Endodermal cell (in vitro differentiated cells): ENCODE measurements at regions not wholly inside any gene's neighbourhood (a gene's known extent, or its start where the extent isn't known, plus 50 kb on each side); places are given as distances from the start of the nearest gene placed in this dataset.

Source experiments
- DNase-seq: peaks from one replicate; pipeline ENCODE4 v3.0.0-alpha.2; 2017
- H3K27ac ChIP-seq: 2 replicates; pipeline ENCODE4 v1.5.1; 2013; ENCODE audit warnings: mild to moderate bottlenecking, low read depth, low read length, moderate library complexity
- H3K27me3 ChIP-seq: 2 replicates; pipeline ENCODE4 v1.6.1; 2013; ENCODE audit warnings: mild to moderate bottlenecking, low read length, moderate library complexity; ENCODE audit not compliant: insufficient read depth, control insufficient read depth, poor library complexity, severe bottlenecking
- H3K36me3 ChIP-seq: 2 replicates; pipeline ENCODE4 v1.7.0; 2013; ENCODE audit warnings: mild to moderate bottlenecking, low read length, moderate library complexity; ENCODE audit not compliant: control insufficient read depth, insufficient read depth
- H3K4me1 ChIP-seq: one replicate; pipeline ENCODE4 v1.7.0; 2013; ENCODE audit warnings: low read length; ENCODE audit not compliant: control insufficient read depth, insufficient read depth
- H3K4me3 ChIP-seq: 2 replicates; pipeline ENCODE4 v1.5.1; 2013; ENCODE audit warnings: mild to moderate bottlenecking, low read length, moderate library complexity
- H3K9ac ChIP-seq: 2 replicates; pipeline ENCODE4 v1.6.1; 2013; ENCODE audit warnings: mild to moderate bottlenecking, low read length, moderate library complexity; ENCODE audit not compliant: poor library complexity, severe bottlenecking; ENCODE audit errors: extremely low read depth
- H3K9me3 ChIP-seq: 2 replicates; pipeline ENCODE4 v1.6.1; 2013; ENCODE audit warnings: mild to moderate bottlenecking, low read length, moderate library complexity; ENCODE audit not compliant: control insufficient read depth
- H3K27ac Mint-ChIP-seq: 2 replicates; pipeline ENCODE4 v1.8.0; 2020; ENCODE audit warnings: mixed read lengths
- H3K27me3 Mint-ChIP-seq: 2 replicates; pipeline ENCODE4 v1.8.0; 2021; ENCODE audit warnings: mild to moderate bottlenecking, mixed read lengths; ENCODE audit not compliant: insufficient read depth
- H3K36me3 Mint-ChIP-seq: 2 replicates; pipeline ENCODE4 v1.8.0; 2020; ENCODE audit warnings: low read depth, mixed read lengths
- H3K4me1 Mint-ChIP-seq: 2 replicates; pipeline ENCODE4 v1.8.0; 2020; ENCODE audit warnings: mixed read lengths
- H3K4me3 Mint-ChIP-seq: 2 replicates; pipeline ENCODE4 v1.8.0; 2020; ENCODE audit warnings: mild to moderate bottlenecking, moderate library complexity, mixed read lengths
- H3K9me3 Mint-ChIP-seq: 2 replicates; pipeline ENCODE4 v1.8.0; 2020; ENCODE audit warnings: mild to moderate bottlenecking, mixed read lengths
- WGBS, 2 experiments: methylation state at CpG; one replicate each; pipeline versions ENCODE4 v1.1.5 to v1.1.7; 2013; ENCODE audit warnings: missing lambda C conversion rate in 2 of 2, mixed read lengths in 1 of 2; ENCODE audit not compliant: insufficient coverage in 1 of 2, insufficient read length in 1 of 2; 5-methylcytosine and 5-hydroxymethylcytosine counted together
- TF ChIP-seq, protein P1 (sequence below): fragments of 200-600 bp; sonication (generic); conservative IDR thresholded peaks from 2 replicates; pipeline ENCODE4 v1.5.0; 2021; ENCODE audit warnings: antibody characterized with exemption, mild to moderate bottlenecking

DNA sequence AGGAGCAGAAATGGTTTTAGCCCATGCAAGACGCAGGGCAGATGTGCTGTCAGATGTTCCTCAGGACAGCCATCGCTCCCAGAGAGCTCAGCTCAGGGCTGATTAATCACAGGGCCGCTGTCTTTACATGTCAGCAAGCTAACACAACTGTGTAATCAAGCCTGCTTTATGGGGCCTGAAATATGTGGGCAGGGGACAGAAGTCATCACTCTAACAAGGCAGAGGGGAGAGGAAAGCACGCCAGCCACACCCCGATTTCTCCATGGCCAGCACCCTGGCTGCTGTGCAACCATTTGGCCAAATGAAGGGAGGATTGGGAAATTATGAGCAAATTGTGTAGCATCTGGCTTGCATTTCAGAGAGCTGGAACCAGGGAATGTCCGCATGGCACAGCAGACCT is 368.8 kb downstream of the NPHP4 start:
- no peak for DNase-seq
- Mint-ChIP-seq H3K4me3 (no peak overlapping the region), H3K27ac (no peak overlapping the region), H3K4me1 (peaks cover 5% of the 10 kb centered on the region), H3K27me3 (no peaks in the 10 kb centered on the region), H3K36me3 (no peaks in the 10 kb centered on the region), H3K9me3 (no peaks in the 10 kb centered on the region)
- H3K27me3 ChIP-seq: no peaks in the 10 kb centered on the region
- no peaks in the 10 kb centered on the region for H3K4me1 ChIP-seq
- no peak overlapping the region for H3K4me3 ChIP-seq
- H3K36me3 ChIP-seq: no peaks in the 10 kb centered on the region
- H3K9me3 ChIP-seq: no peaks in the 10 kb centered on the region
- H3K9ac ChIP-seq: no peak overlapping the region
- WGBS, 2 experiments: 79 to 82% methylated on average over 6 of the region's 6 CpGs
- H3K27ac ChIP-seq: no peak overlapping the region
- TF ChIP-seq, protein P1, sequence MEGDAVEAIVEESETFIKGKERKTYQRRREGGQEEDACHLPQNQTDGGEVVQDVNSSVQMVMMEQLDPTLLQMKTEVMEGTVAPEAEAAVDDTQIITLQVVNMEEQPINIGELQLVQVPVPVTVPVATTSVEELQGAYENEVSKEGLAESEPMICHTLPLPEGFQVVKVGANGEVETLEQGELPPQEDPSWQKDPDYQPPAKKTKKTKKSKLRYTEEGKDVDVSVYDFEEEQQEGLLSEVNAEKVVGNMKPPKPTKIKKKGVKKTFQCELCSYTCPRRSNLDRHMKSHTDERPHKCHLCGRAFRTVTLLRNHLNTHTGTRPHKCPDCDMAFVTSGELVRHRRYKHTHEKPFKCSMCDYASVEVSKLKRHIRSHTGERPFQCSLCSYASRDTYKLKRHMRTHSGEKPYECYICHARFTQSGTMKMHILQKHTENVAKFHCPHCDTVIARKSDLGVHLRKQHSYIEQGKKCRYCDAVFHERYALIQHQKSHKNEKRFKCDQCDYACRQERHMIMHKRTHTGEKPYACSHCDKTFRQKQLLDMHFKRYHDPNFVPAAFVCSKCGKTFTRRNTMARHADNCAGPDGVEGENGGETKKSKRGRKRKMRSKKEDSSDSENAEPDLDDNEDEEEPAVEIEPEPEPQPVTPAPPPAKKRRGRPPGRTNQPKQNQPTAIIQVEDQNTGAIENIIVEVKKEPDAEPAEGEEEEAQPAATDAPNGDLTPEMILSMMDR: no peak

DNA sequence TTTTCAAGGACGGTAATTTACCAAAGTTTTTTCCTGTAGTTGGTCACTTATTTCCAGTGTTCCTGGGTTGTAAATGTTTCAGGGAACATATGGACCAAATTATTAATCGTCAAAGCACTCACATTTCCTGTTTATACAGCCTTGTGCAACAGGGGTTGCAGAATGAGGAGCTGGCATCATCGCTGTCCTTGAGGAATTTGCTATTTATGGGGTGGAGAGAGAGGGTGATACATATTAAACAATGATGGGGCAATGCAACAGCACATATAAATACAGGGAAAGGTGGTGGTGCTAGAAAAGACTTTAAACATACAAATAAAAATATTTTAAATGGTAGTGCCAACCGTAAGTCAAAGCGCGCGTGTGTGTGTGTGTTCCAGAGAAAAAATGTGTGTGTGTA is 369.8 kb downstream of the NPHP4 start:
- Histone ChIP-seq H3K9me3 (no peaks in the 10 kb centered on the region), H3K9ac (no peak overlapping the region), H3K4me1 (no peaks in the 10 kb centered on the region), H3K27ac (no peak overlapping the region), H3K36me3 (no peaks in the 10 kb centered on the region), H3K27me3 (no peaks in the 10 kb centered on the region), H3K4me3 (no peak overlapping the region)
- WGBS, 2 experiments: 90 to 91% methylated on average over 2 to 7 of the region's 7 CpGs
- no peaks in the 10 kb centered on the region for H3K36me3 Mint-ChIP-seq
- peaks cover 11% of the 10 kb centered on the region for H3K4me1 Mint-ChIP-seq
- H3K9me3 Mint-ChIP-seq: no peaks in the 10 kb centered on the region
- TF ChIP-seq, protein P1: no peak
- no peak overlapping the region for H3K4me3 Mint-ChIP-seq
- no peak overlapping the region for H3K27ac Mint-ChIP-seq
- no peaks in the 10 kb centered on the region for H3K27me3 Mint-ChIP-seq
- DNase-seq: no peak

DNA sequence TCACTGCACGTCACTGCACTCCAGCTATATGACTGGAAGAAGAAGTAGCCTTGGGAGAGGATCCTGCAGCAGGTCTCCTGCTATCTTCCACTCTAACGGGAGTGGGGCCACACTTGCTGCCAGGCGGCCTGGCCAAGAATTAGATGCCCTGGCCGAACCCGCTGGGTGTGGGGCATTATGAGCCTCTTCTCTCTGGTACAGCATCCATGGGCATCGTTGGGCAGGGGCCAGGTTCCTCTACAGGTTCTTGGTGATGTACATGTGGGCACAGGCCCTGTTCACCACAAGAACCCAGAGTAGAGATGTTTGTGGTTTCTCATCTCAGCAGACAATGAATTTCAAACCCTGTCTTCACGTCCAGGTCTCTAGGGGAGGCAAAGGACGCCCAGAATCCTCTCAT is 370.5 kb downstream of the NPHP4 start:
- Histone ChIP-seq H3K9ac (no peak overlapping the region), H3K36me3 (no peaks in the 10 kb centered on the region), H3K9me3 (no peaks in the 10 kb centered on the region), H3K4me1 (no peaks in the 10 kb centered on the region), H3K4me3 (no peak overlapping the region), H3K27me3 (no peaks in the 10 kb centered on the region), H3K27ac (no peak overlapping the region)
- Mint-ChIP-seq H3K27me3 (no peaks in the 10 kb centered on the region), H3K27ac (no peak overlapping the region), H3K9me3 (no peaks in the 10 kb centered on the region), H3K4me1 (peaks cover 18% of the 10 kb centered on the region), H3K4me3 (no peak overlapping the region), H3K36me3 (no peaks in the 10 kb centered on the region)
- DNase-seq: no peak
- WGBS, 2 experiments: 88 to 90% methylated on average over 4 to 8 of the region's 8 CpGs
- TF ChIP-seq, protein P1: no peak
